ENCODE measurements at regions not wholly inside any gene's neighbourhood (a gene's known extent, or its start where the extent isn't known, plus 50 kb on each side); places are given as distances from the start of the nearest gene placed in this dataset.

DNA sequence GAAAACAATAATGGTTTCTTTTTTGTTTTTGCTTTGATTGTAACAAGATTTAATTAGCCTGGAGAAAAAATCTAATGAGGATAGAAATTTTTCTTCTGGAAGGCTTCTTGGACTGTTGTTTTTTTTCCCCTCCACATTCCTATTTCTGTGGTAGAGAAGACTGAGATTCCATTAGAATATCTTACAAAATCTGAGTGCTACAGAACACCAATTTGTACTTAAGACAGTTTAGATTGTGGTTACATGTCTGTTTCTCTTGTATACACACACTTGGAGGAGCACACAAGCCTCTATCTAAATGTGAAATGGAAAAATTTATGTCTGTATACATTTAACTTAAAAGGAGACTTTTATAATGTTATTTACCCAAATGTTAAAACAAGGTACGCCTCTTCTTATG, 176.9 kb upstream of the ARSJ start:
- no peak for TF ChIP-seq CTCF (IDR thresholded peaks at IDR 0.05)
- no peak for TF ChIP-seq POLR2A (IDR thresholded peaks at IDR 0.05)
- no peak for TF ChIP-seq POLR2AphosphoS5 (IDR thresholded peaks at IDR 0.05)
